Panc1 (cell line): ENCODE measurements at regions not wholly inside any gene's neighbourhood (a gene's known extent, or its start where the extent isn't known, plus 50 kb on each side); places are given as distances from the start of the nearest gene placed in this dataset.

Source experiments
- ATAC-seq: fragments of 200-7000 bp; cut with Tn5 transposase; 2 replicates; pipeline ENCODE4 v1.9.1; 2020; ENCODE audit warnings: mild to moderate bottlenecking, moderate library complexity
- BruUV-seq: library from RNA; stranded (reverse); fragments of 400-500 nt; replicated peaks from 2 replicates; lab custom pipeline; 2021; lab: Mats Ljungman, UMichigan
- CTCF ChIA-PET: fragments of 300-600 bp; sonication (Branson Sonifier 250); formaldehyde crosslinking; loops from one replicate; lab custom pipeline; 2022; ENCODE audit warnings: antibody characterized with exemption; lab: Charles Lee
- POLR2A ChIA-PET: fragments of 300-600 bp; sonication (Branson Sonifier 250); formaldehyde crosslinking; loops from one replicate; lab custom pipeline; 2022; ENCODE audit warnings: antibody characterized with exemption; lab: Charles Lee
- DNase-seq: peaks from one replicate; pipeline ENCODE4 v3.0.0-alpha.2; 2010; ENCODE audit warnings: low read depth, low spot score
- H3K27ac ChIP-seq: 2 replicates; pipeline ENCODE4 v1.5.1; 2011; ENCODE audit warnings: mild to moderate bottlenecking, low read length, inconsistent platforms
- H3K27me3 ChIP-seq: fragments of 200-500 bp; sonication (Bioruptor generic); 2 replicates; pipeline ENCODE4 v1.6.0; 2014; ENCODE audit warnings: low read length, inconsistent platforms; ENCODE audit not compliant: control insufficient read depth, insufficient read depth
- H3K36me3 ChIP-seq: fragments of 200-500 bp; sonication (Bioruptor generic); 2 replicates; pipeline ENCODE4 v1.5.1; 2014; ENCODE audit warnings: inconsistent platforms, mild to moderate bottlenecking, low read length, moderate library complexity; ENCODE audit not compliant: control insufficient read depth, insufficient read depth
- H3K4me1 ChIP-seq: 2 replicates; pipeline ENCODE4 v1.5.1; 2011; ENCODE audit warnings: inconsistent platforms, mild to moderate bottlenecking, low read length, moderate library complexity; ENCODE audit not compliant: control insufficient read depth, insufficient read depth
- H3K4me3 ChIP-seq, 2 experiments: 2 replicates each; pipeline ENCODE4 v1.5.1; 2011 to 2012; ENCODE audit warnings: low read depth in 2 of 2, low read length in 2 of 2, mild to moderate bottlenecking in 2 of 2, inconsistent platforms in 1 of 2, moderate library complexity in 1 of 2
- H3K9me3 ChIP-seq: fragments of 200-500 bp; sonication (Bioruptor generic); 2 replicates; pipeline ENCODE4 v1.5.1; 2014; ENCODE audit warnings: low read depth, mild to moderate bottlenecking, inconsistent platforms, low read length, moderate library complexity; ENCODE audit not compliant: control insufficient read depth, insufficient read depth
- CTCF ChIP-seq: fragments of 450-650 bp; IDR thresholded peaks from 2 replicates; pipeline ENCODE4 v1.5.1; 2017; ENCODE audit warnings: mild to moderate bottlenecking
- POLR2AphosphoS5 ChIP-seq: IDR thresholded peaks from 2 replicates; pipeline ENCODE4 v1.6.1; 2012; ENCODE audit warnings: mild to moderate bottlenecking, low read depth, low read length, moderate library complexity
- REST ChIP-seq, 2 experiments: IDR thresholded peaks; 2 replicates each; pipeline ENCODE4 v1.6.1; 2011 to 2012; ENCODE audit warnings: low read depth in 2 of 2, control low read depth in 1 of 2, low read length in 1 of 2, mild to moderate bottlenecking in 1 of 2, moderate library complexity in 1 of 2; ENCODE audit not compliant: insufficient read depth in 1 of 2
- SIN3A ChIP-seq: IDR thresholded peaks from 2 replicates; pipeline ENCODE4 v1.6.1; 2012; ENCODE audit warnings: low read depth, mild to moderate bottlenecking, low read length, moderate library complexity, borderline replicate concordance; ENCODE audit not compliant: insufficient read depth
- TCF7L2 ChIP-seq: IDR thresholded peaks from 2 replicates; pipeline ENCODE4 v1.6.1; 2011; ENCODE audit warnings: mild to moderate bottlenecking, low read depth, low read length, inconsistent platforms
- in situ Hi-C: cut with HindIII; loops from 2 replicates; pipeline ENCODE4 v1.10.0; 2016; ENCODE audit warnings: low sequenced_read_pairs, low pct_unique_long_range_greater_than_20kb
- intact Hi-C: fragments of 100-400 bp; cut with micrococcal nuclease; formaldehyde crosslinking; loops from one replicate; pipeline ENCODE4 v1.10.0; 2022; ENCODE audit not compliant: unreplicated experiment

DNA sequence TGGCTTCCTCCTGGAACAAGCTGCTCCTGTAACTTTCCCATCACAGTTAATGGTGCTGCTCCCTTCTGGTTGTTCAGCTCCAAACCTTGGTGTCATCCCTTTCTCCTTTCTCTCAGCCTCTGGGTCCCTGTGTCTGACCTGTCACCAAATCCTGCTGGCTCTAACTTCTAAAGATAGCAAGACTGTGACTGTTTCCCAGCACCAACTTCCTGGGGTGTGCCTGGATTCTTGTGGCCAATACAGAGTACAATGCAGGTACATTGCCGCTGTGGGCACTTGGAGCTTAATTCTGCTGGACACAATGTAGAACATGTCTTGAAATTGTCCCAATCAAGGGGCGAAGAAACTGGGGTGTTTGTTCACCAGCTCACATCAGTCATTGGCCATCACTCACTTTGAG lies 156.7 kb upstream of the CSF3R start:
- no peak for DNase-seq
- intact Hi-C loops = no loop called here
- ATAC-seq = no peak
- no peaks in the 10 kb centered on the region for H3K27me3 ChIP-seq
- ChIA-PET POLR2A (no interaction called here), CTCF (no interaction called here)
- H3K4me3 ChIP-seq = no peak overlapping the region
- H3K9me3 ChIP-seq = no peaks in the 10 kb centered on the region
- H3K36me3 ChIP-seq = no peaks in the 10 kb centered on the region
- TF ChIP-seq REST (IDR thresholded peaks at IDR 0.05; ENCODE audit: insufficient read depth in 1 of 2, low read depth in 2 of 2, low read length in 1 of 2) (no peak), POLR2AphosphoS5 (no peak), CTCF (no peak), TCF7L2 (no peak), SIN3A (no peak)
- no peaks in the 10 kb centered on the region for H3K4me1 ChIP-seq
- in situ Hi-C loops = no loop called here
- H3K27ac ChIP-seq = no peak overlapping the region
- BruUV-seq = no TSS peak

GRCh38 chr1:36638268-36638667 lies 155.6 kb upstream of the CSF3R start:
- Histone ChIP-seq H3K9me3 (no peaks in the 10 kb centered on the region), H3K27ac (no peak overlapping the region), H3K27me3 (no peaks in the 10 kb centered on the region), H3K4me1 (no peaks in the 10 kb centered on the region), H3K4me3 (no peak overlapping the region), H3K36me3 (no peaks in the 10 kb centered on the region)
- TF ChIP-seq TCF7L2 (no peak), SIN3A (no peak), CTCF (no peak), REST (IDR thresholded peaks at IDR 0.05; ENCODE audit: insufficient read depth in 1 of 2, low read depth in 2 of 2, low read length in 1 of 2) (no peak), POLR2AphosphoS5 (no peak)
- ATAC-seq (no peak), DNase-seq (no peak)
- POLR2A ChIA-PET = no interaction called here
- in situ Hi-C loops (no loop called here), intact Hi-C loops (no loop called here)
- CTCF ChIA-PET = no interaction called here
- no TSS peak for BruUV-seq
